HepG2 (cell line): ENCODE measurements at regions not wholly inside any gene's neighbourhood (a gene's known extent, or its start where the extent isn't known, plus 50 kb on each side); places are given as distances from the start of the nearest gene placed in this dataset.

ENCODE experiments used
- ATAC-seq: fragments of 200-7000 bp; cut with Tn5 transposase; 3 replicates; pipeline ENCODE4 v1.9.1; 2020; ENCODE audit warnings: mild to moderate bottlenecking, moderate library complexity
- BruUV-seq: library from RNA; stranded (reverse); fragments of 400-500 nt; replicated peaks from 2 replicates; lab custom pipeline; 2021; lab: Mats Ljungman, UMichigan
- CTCF ChIA-PET: fragments of 300-600 bp; formaldehyde crosslinking; extraction: SDS; loops from one replicate; lab custom pipeline; 2021; ENCODE audit warnings: low total read pairs, inconsistent platforms, low intra/inter-chr PET ratio; lab: Yijun Ruan, JAX
- POLR2A ChIA-PET: fragments of 350-600 bp; sonication (Branson Sonifier 250); formaldehyde crosslinking; loops from one replicate; lab custom pipeline; 2020; ENCODE audit warnings: antibody characterized with exemption, inconsistent platforms; lab: Yijun Ruan, JAX
- DNase-seq: peaks from one replicate; pipeline ENCODE4 v3.0.0-alpha.2; 2015; ENCODE audit warnings: low spot score
- FAIRE-seq: peaks from 3 replicates; lab custom pipeline; 2011; peaks lifted over from hg19 to GRCh38; lab: Jason Lieb, UNC
- H2AFZ ChIP-seq: one replicate; pipeline ENCODE4 v1.6.1; 2011; ENCODE audit warnings: low read length, inconsistent platforms
- H3K27ac ChIP-seq: fragments of 300-600 bp; 3 replicates; pipeline ENCODE4 v1.8.0; 2011; ENCODE audit warnings: mixed run types, mild to moderate bottlenecking, mixed read lengths, low read length, inconsistent platforms; ENCODE audit not compliant: insufficient read depth; ENCODE audit errors: extremely low read length
- H3K27me3 ChIP-seq, 2 experiments: fragments of 200-600 bp in 1 of 2; 2 replicates in 1 of 2; 3 replicates in 1 of 2; pipeline versions ENCODE4 v1.6.0 to v1.8.0; 2011; ENCODE audit warnings: low read length in 2 of 2, mild to moderate bottlenecking in 2 of 2, moderate library complexity in 2 of 2, inconsistent platforms in 1 of 2; ENCODE audit not compliant: insufficient read depth in 2 of 2, control insufficient read depth in 1 of 2
- H3K36me3 ChIP-seq, 2 experiments: fragments of 200-600 bp in 1 of 2; replicated peaks in 1 of 2; 2 replicates in 1 of 2; 3 replicates in 1 of 2; pipeline versions ENCODE4 v1.5.1 to v1.8.0; 2011; ENCODE audit warnings: low read length in 2 of 2, inconsistent platforms in 1 of 2; ENCODE audit not compliant: insufficient read depth in 2 of 2, control insufficient read depth in 1 of 2
- H3K4me1 ChIP-seq: 2 replicates; pipeline ENCODE4 v1.5.1; 2012; ENCODE audit warnings: low read length, inconsistent platforms; ENCODE audit not compliant: insufficient read depth
- H3K4me2 ChIP-seq: 2 replicates; pipeline ENCODE4 v1.6.0; 2011; ENCODE audit warnings: low read depth, low read length, inconsistent platforms
- H3K4me3 ChIP-seq, 3 experiments: fragments of 200-600 bp in 1 of 3; sonication (generic), shearing (Covaris generic) in 1 of 3; replicated peaks in 1 of 3; 2 replicates each; pipeline ENCODE4 v1.5.1; 2011 to 2016; ENCODE audit warnings: low read length in 3 of 3, inconsistent platforms in 2 of 3, low read depth in 2 of 3, mild to moderate bottlenecking in 2 of 3, control low read depth in 1 of 3, mixed read lengths in 1 of 3; ENCODE audit not compliant: insufficient read depth in 1 of 3
- H3K79me2 ChIP-seq: one replicate; pipeline ENCODE4 v1.6.1; 2011; ENCODE audit warnings: low read length, inconsistent platforms; ENCODE audit not compliant: insufficient read depth
- H3K9ac ChIP-seq: 2 replicates; pipeline ENCODE4 v1.6.0; 2011; ENCODE audit warnings: mild to moderate bottlenecking, low read depth, low read length, inconsistent platforms; ENCODE audit not compliant: insufficient read depth
- H3K9me3 ChIP-seq: 2 replicates; pipeline ENCODE4 v1.5.1; 2012; ENCODE audit warnings: mild to moderate bottlenecking, low read length
- H4K20me1 ChIP-seq: 2 replicates; pipeline ENCODE4 v1.6.0; 2011; ENCODE audit warnings: inconsistent platforms, mild to moderate bottlenecking, low read length, moderate library complexity; ENCODE audit not compliant: insufficient read depth
- CBFB ChIP-seq: sonication (generic); formaldehyde crosslinking; IDR thresholded peaks from 2 replicates; pipeline ENCODE4 v1.4.0; 2020; ENCODE audit warnings: missing genetic modification reagents
- FOXA3 ChIP-seq: IDR thresholded peaks from 2 replicates; pipeline ENCODE4 v1.6.1; 2016; ENCODE audit warnings: missing genetic modification reagents, missing compliant biosample characterization
- GABPB1 ChIP-seq: IDR thresholded peaks from 2 replicates; pipeline ENCODE4 v1.6.1; 2016; ENCODE audit warnings: mild to moderate bottlenecking, missing genetic modification reagents, moderate library complexity, missing compliant biosample characterization
- KLF6 ChIP-seq: IDR thresholded peaks from 2 replicates; pipeline ENCODE4 v1.8.0; 2016; ENCODE audit warnings: missing biosample characterization, missing genetic modification reagents
- NAIF1 ChIP-seq: sonication (generic); formaldehyde crosslinking; IDR thresholded peaks from 2 replicates; pipeline ENCODE4 v1.5.0; 2020; ENCODE audit warnings: mild to moderate bottlenecking, missing genetic modification reagents, borderline replicate concordance
- RCOR2 ChIP-seq: IDR thresholded peaks from 2 replicates; pipeline ENCODE4 v1.6.1; 2016; ENCODE audit warnings: missing biosample characterization, missing genetic modification reagents
- SMAD1 ChIP-seq: sonication (generic); formaldehyde crosslinking; IDR thresholded peaks from 2 replicates; pipeline ENCODE4 v1.4.0; 2020; ENCODE audit warnings: missing genetic modification reagents, low read depth, mild to moderate bottlenecking, borderline replicate concordance
- SMARCE1 ChIP-seq: fragments of 450-650 bp; IDR thresholded peaks from 2 replicates; pipeline ENCODE4 v1.6.1; 2017; ENCODE audit warnings: borderline replicate concordance
- ZFP36L2 ChIP-seq: sonication (generic); formaldehyde crosslinking; IDR thresholded peaks from 2 replicates; pipeline ENCODE4 v1.4.0; 2020; ENCODE audit warnings: missing genetic modification reagents
- ZNF281 ChIP-seq: sonication (generic); formaldehyde crosslinking; IDR thresholded peaks from 2 replicates; pipeline ENCODE4 v1.4.0; 2020; ENCODE audit warnings: missing genetic modification reagents, borderline replicate concordance
- ZSCAN22 ChIP-seq: sonication (generic); formaldehyde crosslinking; IDR thresholded peaks from 2 replicates; pipeline ENCODE4 v1.4.0; 2020; ENCODE audit warnings: mild to moderate bottlenecking, missing genetic modification reagents
- WGBS: methylation state at CpG from one replicate; pipeline ENCODE4 v1.1.6; 2017; ENCODE audit warnings: low lambda C conversion rate; 5-methylcytosine and 5-hydroxymethylcytosine counted together
- in situ Hi-C: cut with HindIII; loops from 2 replicates; pipeline ENCODE4 v1.10.0; 2017; ENCODE audit warnings: low pct_unique_long_range_greater_than_20kb; ENCODE audit not compliant: extremely low pct_ligation_motif_present
- intact Hi-C: fragments of 100-400 bp; cut with micrococcal nuclease; formaldehyde crosslinking; loops from one replicate; pipeline ENCODE4 v1.10.0; 2022; ENCODE audit not compliant: unreplicated experiment

GRCh38 chr5:135694012-135694411 lies 115.2 kb upstream of the CXCL14 start:
- no peak overlapping the region for H2AFZ ChIP-seq
- TF ChIP-seq KLF6 (CRISPR knock-in tag) (no peak), NAIF1 (CRISPR knock-in tag) (no peak)
- no peaks in the 10 kb centered on the region for H3K36me3 ChIP-seq
- no peaks in the 10 kb centered on the region for H3K9me3 ChIP-seq
- ChIA-PET CTCF (no interaction called here), POLR2A (no interaction called here)
- no peak overlapping the region for H3K27ac ChIP-seq
- intact Hi-C loops (no loop called here), in situ Hi-C loops (no loop called here)
- peaks cover 0 to 32% of the 10 kb centered on the region in 2 experiments; a peak in 3 of 5 replicates for H3K27me3 ChIP-seq
- no peak overlapping the region for H3K9ac ChIP-seq
- H4K20me1 ChIP-seq, result no peaks in the 10 kb centered on the region
- 12% methylated on average over 8 of the region's 9 CpGs for WGBS
- FAIRE-seq (no peak), ATAC-seq (no peak), DNase-seq (no peak)
- H3K4me3 ChIP-seq, result no peak overlapping the region
- H3K4me1 ChIP-seq, result no peaks in the 10 kb centered on the region
- no TSS peak for BruUV-seq
- no peak overlapping the region for H3K4me2 ChIP-seq
- no peaks in the 10 kb centered on the region for H3K79me2 ChIP-seq

DNA sequence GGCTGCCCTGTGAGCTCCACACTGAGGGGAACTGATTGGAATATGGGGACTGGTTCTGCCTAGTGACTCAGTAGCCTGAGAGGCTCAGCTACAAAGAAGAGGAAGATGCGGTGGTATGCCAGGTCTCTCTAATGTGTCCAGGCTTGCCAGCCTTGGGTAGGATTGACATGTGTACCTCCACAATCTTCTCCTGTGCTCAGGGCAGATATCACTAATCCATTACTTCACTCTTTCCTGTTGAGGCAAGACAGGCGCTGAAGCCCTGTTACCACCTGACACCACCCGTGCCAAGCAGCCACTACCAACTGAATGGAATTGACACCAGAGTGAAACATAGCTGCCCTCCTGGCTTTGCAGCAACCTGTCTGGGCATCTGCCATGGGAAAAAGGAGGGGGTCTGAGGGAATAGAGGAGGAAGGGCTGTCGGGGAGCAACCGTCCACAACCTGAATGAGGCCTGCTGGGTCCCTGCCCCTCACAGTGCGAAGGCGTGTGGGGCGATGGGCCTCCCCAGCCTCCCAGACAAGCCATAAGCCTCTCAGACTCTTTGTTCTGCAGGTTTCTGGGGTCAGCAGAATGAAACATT lies 114.7 kb upstream of the CXCL14 start:
- H3K4me1 ChIP-seq, result no peaks in the 10 kb centered on the region
- intact Hi-C loops, result no loop called here
- H3K9ac ChIP-seq, result no peak overlapping the region
- H3K27me3 ChIP-seq, result peaks cover 0 to 33% of the 10 kb centered on the region in 2 experiments; a peak in 3 of 5 replicates
- H3K4me2 ChIP-seq, result no peak overlapping the region
- POLR2A ChIA-PET, result no interaction called here
- CTCF ChIA-PET, result no interaction called here
- no peak overlapping the region for H3K4me3 ChIP-seq
- DNase-seq (no peak), FAIRE-seq (no peak), ATAC-seq (no peak)
- H3K27ac ChIP-seq, result no peak overlapping the region
- no peaks in the 10 kb centered on the region for H3K79me2 ChIP-seq
- WGBS, result 70% methylated on average over 6 of the region's 8 CpGs
- in situ Hi-C loops, result no loop called here
- no peaks in the 10 kb centered on the region for H4K20me1 ChIP-seq
- no peaks in the 10 kb centered on the region for H3K9me3 ChIP-seq
- H3K36me3 ChIP-seq, result no peaks in the 10 kb centered on the region
- BruUV-seq, result no TSS peak
- H2AFZ ChIP-seq, result no peak overlapping the region
- TF ChIP-seq RCOR2 (CRISPR knock-in tag), result no peak
- no peak for TF ChIP-seq CBFB (CRISPR knock-in tag)
- TF ChIP-seq SMAD1 (CRISPR knock-in tag), result no peak
- no peak for TF ChIP-seq FOXA3
- no peak for TF ChIP-seq ZSCAN22 (CRISPR knock-in tag)
- TF ChIP-seq GABPB1 (CRISPR knock-in tag), result no peak
- no peak for TF ChIP-seq SMARCE1
- no peak for TF ChIP-seq ZFP36L2 (CRISPR knock-in tag)
- no peak for TF ChIP-seq ZNF281 (CRISPR knock-in tag)
